ENCODE measurements at regions not wholly inside any gene's neighbourhood (a gene's known extent, or its start where the extent isn't known, plus 50 kb on each side); places are given as distances from the start of the nearest gene placed in this dataset.

DNA sequence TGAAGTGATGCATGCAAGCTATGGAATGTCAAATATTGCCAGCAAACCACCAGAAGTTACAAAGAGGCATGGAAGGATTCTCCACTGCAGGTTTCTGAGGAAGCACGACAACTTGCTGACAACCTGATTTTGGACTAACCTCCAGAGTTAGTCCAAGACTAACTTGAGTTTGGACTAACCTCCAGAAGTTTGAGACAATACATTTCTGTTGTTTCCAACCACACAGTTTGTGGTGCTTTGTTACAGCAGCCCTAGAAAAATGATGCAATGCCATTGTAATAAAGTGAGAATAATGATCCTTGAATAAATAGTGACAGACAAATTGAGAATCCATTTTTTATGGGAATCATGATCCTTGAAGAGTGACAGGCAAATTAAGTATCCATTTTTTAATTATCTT is 169.9 kb upstream of the HDDC2 start:
- no peak for TF ChIP-seq YY1 (IDR thresholded peaks at IDR 0.05; ENCODE audit: insufficient read depth, insufficient read length)
- TF ChIP-seq ZNF274 (IDR thresholded peaks at IDR 0.05; ENCODE audit: low read depth, low read length), result no peak
- TF ChIP-seq SUZ12 (IDR thresholded peaks at IDR 0.05; ENCODE audit: extremely low read depth, insufficient read depth, insufficient read length), result no peak

All from NT2/D1 (cell line).